ENCODE measurements at regions not wholly inside any gene's neighbourhood (a gene's known extent, or its start where the extent isn't known, plus 50 kb on each side); places are given as distances from the start of the nearest gene placed in this dataset.

DNA sequence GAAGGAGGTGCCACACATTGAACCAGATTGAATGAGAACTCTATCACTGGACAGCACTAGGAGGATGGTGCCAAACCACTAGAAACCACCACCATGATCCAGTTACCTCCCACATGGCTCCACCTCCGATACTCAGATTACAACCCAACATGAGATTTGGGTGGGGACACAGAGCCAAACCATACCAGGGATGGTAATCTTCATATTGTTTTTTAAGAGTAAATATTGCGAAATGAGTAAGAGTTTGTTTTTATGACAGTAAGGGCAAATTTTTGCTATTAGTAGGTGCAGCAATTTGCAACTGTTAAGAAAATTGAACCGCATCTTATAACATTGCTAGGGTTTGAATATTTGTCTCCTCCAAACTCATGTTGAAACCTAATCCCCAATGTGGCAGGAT lies 891.5 kb downstream of the NLGN4X start:
- no peak overlapping the region for H3K4me2 ChIP-seq (ENCODE audit: control insufficient read depth, insufficient read depth)
- no peak for FAIRE-seq
- H4K20me1 ChIP-seq (ENCODE audit: control insufficient read depth, insufficient read depth) = no peaks in the 10 kb centered on the region
- no peaks in the 10 kb centered on the region for H3K4me1 ChIP-seq (ENCODE audit: control insufficient read depth, insufficient read depth, low read length)
- BruUV-seq (replicated peaks) = no TSS peak
- no peaks in the 10 kb centered on the region for H3K36me3 ChIP-seq (ENCODE audit: control insufficient read depth in 2 of 2, insufficient read depth in 2 of 2, low read length in 1 of 2)
- no peak for ATAC-seq
- SMC1A ChIA-PET (ENCODE audit: uncharacterized antibody, unreplicated experiment) = no interaction called here
- H3K27me3 ChIP-seq (replicated peaks in 1 of 2; ENCODE audit: control insufficient read depth in 2 of 2, insufficient read depth in 2 of 2, low read length in 1 of 2) = no peaks in the 10 kb centered on the region
- 5% methylated on average over 3 of the region's 3 CpGs for WGBS (ENCODE audit: insufficient coverage, insufficient replicate concordance, low lambda C conversion rate, missing lambda C conversion rate)
- CTCF ChIA-PET = no interaction called here
- H3K9me3 ChIP-seq (replicated peaks; ENCODE audit: control insufficient read depth, insufficient read depth, low read length) = no peaks in the 10 kb centered on the region
- no peak overlapping the region for H3K4me3 ChIP-seq
- no peak overlapping the region for H3K9ac ChIP-seq (ENCODE audit: control insufficient read depth, insufficient read depth, low read length)
- POLR2A ChIA-PET = no interaction called here
- TF ChIP-seq CREB1 (IDR thresholded peaks at IDR 0.05; ENCODE audit: low read depth) = no peak
- TF ChIP-seq, protein P1, sequence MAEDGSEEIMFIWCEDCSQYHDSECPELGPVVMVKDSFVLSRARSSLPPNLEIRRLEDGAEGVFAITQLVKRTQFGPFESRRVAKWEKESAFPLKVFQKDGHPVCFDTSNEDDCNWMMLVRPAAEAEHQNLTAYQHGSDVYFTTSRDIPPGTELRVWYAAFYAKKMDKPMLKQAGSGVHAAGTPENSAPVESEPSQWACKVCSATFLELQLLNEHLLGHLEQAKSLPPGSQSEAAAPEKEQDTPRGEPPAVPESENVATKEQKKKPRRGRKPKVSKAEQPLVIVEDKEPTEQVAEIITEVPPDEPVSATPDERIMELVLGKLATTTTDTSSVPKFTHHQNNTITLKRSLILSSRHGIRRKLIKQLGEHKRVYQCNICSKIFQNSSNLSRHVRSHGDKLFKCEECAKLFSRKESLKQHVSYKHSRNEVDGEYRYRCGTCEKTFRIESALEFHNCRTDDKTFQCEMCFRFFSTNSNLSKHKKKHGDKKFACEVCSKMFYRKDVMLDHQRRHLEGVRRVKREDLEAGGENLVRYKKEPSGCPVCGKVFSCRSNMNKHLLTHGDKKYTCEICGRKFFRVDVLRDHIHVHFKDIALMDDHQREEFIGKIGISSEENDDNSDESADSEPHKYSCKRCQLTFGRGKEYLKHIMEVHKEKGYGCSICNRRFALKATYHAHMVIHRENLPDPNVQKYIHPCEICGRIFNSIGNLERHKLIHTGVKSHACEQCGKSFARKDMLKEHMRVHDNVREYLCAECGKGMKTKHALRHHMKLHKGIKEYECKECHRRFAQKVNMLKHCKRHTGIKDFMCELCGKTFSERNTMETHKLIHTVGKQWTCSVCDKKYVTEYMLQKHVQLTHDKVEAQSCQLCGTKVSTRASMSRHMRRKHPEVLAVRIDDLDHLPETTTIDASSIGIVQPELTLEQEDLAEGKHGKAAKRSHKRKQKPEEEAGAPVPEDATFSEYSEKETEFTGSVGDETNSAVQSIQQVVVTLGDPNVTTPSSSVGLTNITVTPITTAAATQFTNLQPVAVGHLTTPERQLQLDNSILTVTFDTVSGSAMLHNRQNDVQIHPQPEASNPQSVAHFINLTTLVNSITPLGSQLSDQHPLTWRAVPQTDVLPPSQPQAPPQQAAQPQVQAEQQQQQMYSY (CRISPR knock-in tag; IDR thresholded peaks at IDR 0.05) = no peak
- TF ChIP-seq CHD1 (IDR thresholded peaks at IDR 0.05; ENCODE audit: low read depth, low read length) = no peak
- TF ChIP-seq ZNF384 (IDR thresholded peaks at IDR 0.05; ENCODE audit: borderline replicate concordance, low read depth, low read length) = no peak
- TF ChIP-seq IRF4 (IDR thresholded peaks at IDR 0.05; ENCODE audit: low read depth, low read length) = no peak
- no peak for TF ChIP-seq HDAC2 (IDR thresholded peaks at IDR 0.05)
- TF ChIP-seq FOXK2 (IDR thresholded peaks at IDR 0.05) = no peak
- no peak for TF ChIP-seq NR2C2 (IDR thresholded peaks at IDR 0.05; ENCODE audit: borderline replicate concordance, control insufficient read depth, insufficient read length, low read depth)
- no peak for TF ChIP-seq MXI1 (IDR thresholded peaks at IDR 0.05; ENCODE audit: low read depth, low read length)
- TF ChIP-seq RFX5 (IDR thresholded peaks at IDR 0.05; ENCODE audit: low read depth, low read length) = no peak
- TF ChIP-seq, protein P2, sequence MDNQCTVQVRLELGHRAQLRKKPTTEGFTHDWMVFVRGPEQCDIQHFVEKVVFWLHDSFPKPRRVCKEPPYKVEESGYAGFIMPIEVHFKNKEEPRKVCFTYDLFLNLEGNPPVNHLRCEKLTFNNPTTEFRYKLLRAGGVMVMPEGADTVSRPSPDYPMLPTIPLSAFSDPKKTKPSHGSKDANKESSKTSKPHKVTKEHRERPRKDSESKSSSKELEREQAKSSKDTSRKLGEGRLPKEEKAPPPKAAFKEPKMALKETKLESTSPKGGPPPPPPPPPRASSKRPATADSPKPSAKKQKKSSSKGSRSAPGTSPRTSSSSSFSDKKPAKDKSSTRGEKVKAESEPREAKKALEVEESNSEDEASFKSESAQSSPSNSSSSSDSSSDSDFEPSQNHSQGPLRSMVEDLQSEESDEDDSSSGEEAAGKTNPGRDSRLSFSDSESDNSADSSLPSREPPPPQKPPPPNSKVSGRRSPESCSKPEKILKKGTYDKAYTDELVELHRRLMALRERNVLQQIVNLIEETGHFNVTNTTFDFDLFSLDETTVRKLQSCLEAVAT (IDR thresholded peaks at IDR 0.05) = no peak
- TF ChIP-seq, protein P3, sequence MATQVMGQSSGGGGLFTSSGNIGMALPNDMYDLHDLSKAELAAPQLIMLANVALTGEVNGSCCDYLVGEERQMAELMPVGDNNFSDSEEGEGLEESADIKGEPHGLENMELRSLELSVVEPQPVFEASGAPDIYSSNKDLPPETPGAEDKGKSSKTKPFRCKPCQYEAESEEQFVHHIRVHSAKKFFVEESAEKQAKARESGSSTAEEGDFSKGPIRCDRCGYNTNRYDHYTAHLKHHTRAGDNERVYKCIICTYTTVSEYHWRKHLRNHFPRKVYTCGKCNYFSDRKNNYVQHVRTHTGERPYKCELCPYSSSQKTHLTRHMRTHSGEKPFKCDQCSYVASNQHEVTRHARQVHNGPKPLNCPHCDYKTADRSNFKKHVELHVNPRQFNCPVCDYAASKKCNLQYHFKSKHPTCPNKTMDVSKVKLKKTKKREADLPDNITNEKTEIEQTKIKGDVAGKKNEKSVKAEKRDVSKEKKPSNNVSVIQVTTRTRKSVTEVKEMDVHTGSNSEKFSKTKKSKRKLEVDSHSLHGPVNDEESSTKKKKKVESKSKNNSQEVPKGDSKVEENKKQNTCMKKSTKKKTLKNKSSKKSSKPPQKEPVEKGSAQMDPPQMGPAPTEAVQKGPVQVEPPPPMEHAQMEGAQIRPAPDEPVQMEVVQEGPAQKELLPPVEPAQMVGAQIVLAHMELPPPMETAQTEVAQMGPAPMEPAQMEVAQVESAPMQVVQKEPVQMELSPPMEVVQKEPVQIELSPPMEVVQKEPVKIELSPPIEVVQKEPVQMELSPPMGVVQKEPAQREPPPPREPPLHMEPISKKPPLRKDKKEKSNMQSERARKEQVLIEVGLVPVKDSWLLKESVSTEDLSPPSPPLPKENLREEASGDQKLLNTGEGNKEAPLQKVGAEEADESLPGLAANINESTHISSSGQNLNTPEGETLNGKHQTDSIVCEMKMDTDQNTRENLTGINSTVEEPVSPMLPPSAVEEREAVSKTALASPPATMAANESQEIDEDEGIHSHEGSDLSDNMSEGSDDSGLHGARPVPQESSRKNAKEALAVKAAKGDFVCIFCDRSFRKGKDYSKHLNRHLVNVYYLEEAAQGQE (IDR thresholded peaks at IDR 0.05; ENCODE audit: low read depth, low read length) = no peak
- RAD21 ChIA-PET (ENCODE audit: unreplicated experiment) = no interaction called here
- H2AFZ ChIP-seq (ENCODE audit: control insufficient read depth, low read depth, low read length) = no peak overlapping the region
- H3K27ac ChIP-seq (ENCODE audit: control insufficient read depth, insufficient read depth) = no peak overlapping the region
- intact Hi-C loops (cut with micrococcal nuclease; ENCODE audit: unreplicated experiment) (no loop called here), in situ Hi-C loops (cut with MboI) (no loop called here)
- no peaks in the 10 kb centered on the region for H3K79me2 ChIP-seq (ENCODE audit: control insufficient read depth, insufficient read depth, low read length)
- DNase-seq (ENCODE audit: low read depth, low spot score) = no peak

Data from GM12878 (cell line).